ENCODE measurements at regions not wholly inside any gene's neighbourhood (a gene's known extent, or its start where the extent isn't known, plus 50 kb on each side); places are given as distances from the start of the nearest gene placed in this dataset.
"Not testable (repeated sequence)": the region's sequence is repeated elsewhere in the genome, so short reads cannot be mapped to it uniquely, and the experiment has no call there.

GRCh38 chr11:89658767-89659166, 51.3 kb upstream of the TRIM77 start:
- H3K27me3 ChIP-seq (replicated peaks in 2 of 5; ENCODE audit: control insufficient read depth in 4 of 5, insufficient read depth in 5 of 5, low read length in 4 of 5); POLR2A ChIA-PET; H3K27ac ChIP-seq (ENCODE audit: insufficient read depth in 1 of 2, low read depth in 1 of 2, low read length in 2 of 2, poor library complexity in 1 of 2, severe bottlenecking in 2 of 2); DNase-seq; CTCF ChIA-PET; H3K4me1 ChIP-seq (ENCODE audit: control extremely low read depth in 1 of 4, control insufficient read depth in 4 of 4, insufficient read depth in 4 of 4, low read length in 3 of 4); H3K36me3 ChIP-seq (ENCODE audit: control insufficient read depth in 4 of 4, insufficient read depth in 4 of 4, low read length in 3 of 4); H3K4me3 ChIP-seq (ENCODE audit: control insufficient read depth in 1 of 7, extremely low read depth in 1 of 7, insufficient read depth in 4 of 7, low read depth in 2 of 7, low read length in 6 of 7); H3K9me3 ChIP-seq (ENCODE audit: control extremely low read depth in 1 of 5, control insufficient read depth in 4 of 5, insufficient read depth in 2 of 5, low read depth in 1 of 5, low read length in 4 of 5): not testable (repeated sequence)

GRCh38 chr11:89659414-89659813, 50.7 kb upstream of the TRIM77 start:
- H3K27me3 ChIP-seq (replicated peaks in 2 of 5; ENCODE audit: control insufficient read depth in 4 of 5, insufficient read depth in 5 of 5, low read length in 4 of 5); CTCF ChIA-PET; H3K36me3 ChIP-seq (ENCODE audit: control insufficient read depth in 4 of 4, insufficient read depth in 4 of 4, low read length in 3 of 4); DNase-seq; H3K27ac ChIP-seq (ENCODE audit: insufficient read depth in 1 of 2, low read depth in 1 of 2, low read length in 2 of 2, poor library complexity in 1 of 2, severe bottlenecking in 2 of 2); POLR2A ChIA-PET; H3K4me3 ChIP-seq (ENCODE audit: control insufficient read depth in 1 of 7, extremely low read depth in 1 of 7, insufficient read depth in 4 of 7, low read depth in 2 of 7, low read length in 6 of 7); H3K9me3 ChIP-seq (ENCODE audit: control extremely low read depth in 1 of 5, control insufficient read depth in 4 of 5, insufficient read depth in 2 of 5, low read depth in 1 of 5, low read length in 4 of 5); H3K4me1 ChIP-seq (ENCODE audit: control extremely low read depth in 1 of 4, control insufficient read depth in 4 of 4, insufficient read depth in 4 of 4, low read length in 3 of 4): not testable (repeated sequence)
- no CpG with 5 or more reads among the region's 2 CpGs for WGBS (ENCODE audit: insufficient coverage)

- no peak for DNase-seq
- H3K4me3 ChIP-seq (ENCODE audit: control insufficient read depth in 1 of 7, extremely low read depth in 1 of 7, insufficient read depth in 4 of 7, low read depth in 2 of 7, low read length in 6 of 7), result no peak overlapping the region
- H3K4me1 ChIP-seq (ENCODE audit: control extremely low read depth in 1 of 4, control insufficient read depth in 4 of 4, insufficient read depth in 4 of 4, low read length in 3 of 4), result no peaks in the 10 kb centered on the region
- H3K36me3 ChIP-seq (ENCODE audit: control insufficient read depth in 4 of 4, insufficient read depth in 4 of 4, low read length in 3 of 4), result no peaks in the 10 kb centered on the region
- no peaks in the 10 kb centered on the region for H3K27me3 ChIP-seq (replicated peaks in 2 of 5; ENCODE audit: control insufficient read depth in 4 of 5, insufficient read depth in 5 of 5, low read length in 4 of 5)
- no peak overlapping the region for H3K27ac ChIP-seq (ENCODE audit: insufficient read depth in 1 of 2, low read depth in 1 of 2, low read length in 2 of 2, poor library complexity in 1 of 2, severe bottlenecking in 2 of 2)
- ChIA-PET POLR2A (no interaction called here), CTCF (no interaction called here)
- H3K9me3 ChIP-seq (ENCODE audit: control extremely low read depth in 1 of 5, control insufficient read depth in 4 of 5, insufficient read depth in 2 of 5, low read depth in 1 of 5, low read length in 4 of 5), result no peaks in the 10 kb centered on the region
Observed at GRCh38 chr11:89660234-89660633, 49.9 kb upstream of the TRIM77 start.
